NCI-H524 treated with DMSO at 0.1 percent for 48 hours (cell line): ENCODE measurements at regions not wholly inside any gene's neighbourhood (a gene's known extent, or its start where the extent isn't known, plus 50 kb on each side); places are given as distances from the start of the nearest gene placed in this dataset.

Source experiments
- DNase-seq: peaks from one replicate; lab custom pipeline; 2025; lab: John Stamatoyannopoulos, UW

DNA sequence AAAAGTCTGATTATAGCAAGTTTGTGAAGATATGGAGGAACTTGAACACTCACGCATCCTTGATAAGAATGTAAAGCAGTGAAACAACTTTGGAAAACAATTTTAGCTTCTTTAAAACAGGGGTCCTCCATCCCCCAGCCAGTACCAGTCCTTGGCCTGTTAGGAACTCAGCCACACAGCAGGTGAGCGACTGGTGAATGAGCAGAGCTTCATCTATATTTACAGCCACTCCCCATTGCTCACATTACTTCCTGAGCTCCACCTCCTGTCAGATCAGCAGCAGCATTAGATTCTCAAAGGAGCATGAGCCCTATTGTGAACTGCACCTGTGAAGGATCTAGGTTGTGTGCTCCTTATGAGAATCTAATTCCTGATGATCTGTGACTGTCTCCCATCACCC lies 530.3 kb upstream of the PRKX start:
- no peak for DNase-seq

DNA sequence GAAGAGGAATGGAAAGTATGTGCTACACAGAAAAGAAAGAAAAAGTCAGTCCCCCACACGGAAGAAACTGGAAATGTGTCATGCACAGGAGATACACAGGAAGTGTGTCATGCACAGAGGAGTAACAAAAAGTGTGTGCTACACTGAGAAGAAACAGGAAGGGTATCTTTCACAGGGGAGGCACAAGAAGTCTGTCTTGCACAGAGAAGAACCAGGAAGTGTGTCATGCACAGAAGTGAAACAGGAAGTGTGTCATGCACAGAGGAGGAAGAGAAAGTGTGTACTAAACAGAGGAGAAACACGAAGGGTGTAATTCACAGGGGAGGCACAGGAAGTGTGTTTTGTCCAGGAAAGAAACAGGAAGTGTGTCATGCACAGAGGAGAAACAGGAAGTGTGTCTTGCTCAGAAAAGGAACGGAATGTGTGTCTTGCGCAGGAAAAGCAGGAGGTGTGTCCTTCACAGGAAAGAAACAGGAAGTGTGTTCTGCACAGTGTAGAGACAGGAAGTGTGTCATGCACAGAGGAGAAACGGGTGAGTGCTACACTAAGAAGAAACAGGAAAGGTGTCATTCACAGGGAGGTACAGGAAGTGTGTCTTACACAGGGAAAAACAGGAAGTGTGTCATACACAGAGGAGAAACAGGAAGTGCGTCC lies 527.2 kb upstream of the PRKX start:
- no peak for DNase-seq

DNA sequence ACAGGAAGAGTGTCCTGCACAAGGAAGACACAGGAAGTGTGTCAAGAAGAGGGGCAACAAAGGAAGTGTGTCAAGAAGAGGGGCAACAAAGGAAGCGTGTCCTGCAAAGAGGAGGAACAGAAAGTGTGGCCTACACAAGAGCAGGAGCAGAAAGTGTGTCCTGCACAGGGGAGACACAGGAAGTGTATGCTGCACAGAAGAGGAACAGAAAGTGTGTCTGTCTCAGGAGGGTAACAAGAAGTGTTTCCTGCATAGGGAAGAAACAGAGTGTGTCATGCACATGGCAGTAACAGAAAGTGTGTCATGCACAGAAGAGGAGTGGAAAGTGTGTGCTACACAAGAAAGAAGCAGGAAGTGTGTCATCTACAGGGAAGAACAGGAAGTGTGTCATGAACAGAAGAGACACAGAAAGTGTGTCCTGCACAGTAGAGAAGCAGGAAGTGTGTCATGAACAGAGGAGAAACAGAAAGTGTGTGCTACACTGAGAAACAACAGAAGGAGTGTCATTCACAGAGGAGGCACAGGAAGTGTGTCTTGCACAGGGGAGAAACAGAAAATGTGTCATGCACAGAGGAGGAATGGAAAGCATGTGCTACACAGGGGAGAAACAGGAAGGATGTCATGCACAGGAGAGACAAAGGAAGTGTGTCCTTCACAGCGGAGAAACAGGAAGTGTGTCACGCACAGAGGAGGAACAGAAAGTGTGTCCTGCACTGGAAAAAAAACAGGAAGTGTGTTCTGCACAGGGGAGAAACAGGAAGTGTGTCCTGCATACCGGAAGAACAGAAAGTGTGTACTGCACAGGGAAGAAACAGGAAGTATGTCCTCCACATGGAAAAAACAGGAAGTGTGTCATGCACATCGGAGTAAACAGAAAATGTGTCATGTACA lies 526.4 kb upstream of the PRKX start:
- DNase-seq: no peak

DNA sequence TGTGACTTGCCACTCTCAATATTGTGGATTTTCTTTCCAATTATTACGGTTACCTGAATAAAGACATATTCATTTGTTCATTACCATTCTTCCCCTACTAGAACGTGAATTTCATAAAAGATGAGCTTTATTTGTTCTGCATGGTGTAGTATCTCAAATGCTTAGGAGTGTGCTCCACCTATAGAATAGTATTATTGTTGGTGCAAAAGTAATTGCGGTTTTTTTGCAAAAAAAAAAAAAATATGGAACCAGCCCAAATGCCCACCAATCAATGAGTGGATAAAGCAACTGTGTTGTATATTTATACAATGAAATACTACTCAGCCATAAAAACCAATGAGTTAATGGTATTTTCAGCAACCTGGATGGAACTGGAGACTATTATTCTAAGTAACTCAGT lies 525.5 kb upstream of the PRKX start:
- DNase-seq: no peak

DNA sequence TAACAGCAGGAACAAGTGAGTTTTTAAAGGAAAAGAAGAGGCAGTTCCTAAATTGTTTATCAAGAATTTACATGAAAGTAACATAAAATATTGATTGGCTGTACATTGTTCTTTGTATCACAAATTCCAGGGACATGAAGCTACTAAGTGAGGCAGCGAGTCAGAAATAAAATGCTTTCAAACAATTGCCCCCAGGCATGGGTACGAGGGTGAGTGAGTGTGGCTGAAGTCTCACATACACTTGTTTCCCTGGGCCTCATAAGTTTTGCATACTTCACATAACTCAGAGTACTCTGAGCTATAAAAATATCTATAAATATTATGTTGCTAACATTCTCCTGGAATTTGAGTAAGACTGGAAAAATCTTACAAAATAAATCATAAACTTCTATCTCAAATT lies 511.6 kb upstream of the PRKX start:
- no peak for DNase-seq

DNA sequence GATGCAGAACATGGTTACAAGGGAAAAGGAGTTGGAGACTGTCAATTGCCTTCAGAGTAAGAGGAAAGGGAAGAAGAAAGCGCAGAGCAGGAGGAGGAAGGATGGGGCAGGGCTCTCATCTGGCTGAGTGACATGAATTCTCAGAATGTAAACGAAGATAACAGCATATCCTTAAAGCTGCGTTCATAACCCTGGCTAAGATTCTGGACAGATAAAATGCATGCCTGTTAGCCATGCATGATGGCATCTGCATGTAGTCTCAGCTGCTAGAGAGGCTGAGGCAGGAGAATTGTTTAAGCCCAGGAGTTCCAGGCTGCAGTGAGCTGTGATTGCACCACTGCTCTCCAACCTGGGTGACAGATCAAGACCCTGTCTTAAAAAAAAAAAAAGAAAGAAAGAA lies 493.5 kb upstream of the PRKX start:
- no peak for DNase-seq

DNA sequence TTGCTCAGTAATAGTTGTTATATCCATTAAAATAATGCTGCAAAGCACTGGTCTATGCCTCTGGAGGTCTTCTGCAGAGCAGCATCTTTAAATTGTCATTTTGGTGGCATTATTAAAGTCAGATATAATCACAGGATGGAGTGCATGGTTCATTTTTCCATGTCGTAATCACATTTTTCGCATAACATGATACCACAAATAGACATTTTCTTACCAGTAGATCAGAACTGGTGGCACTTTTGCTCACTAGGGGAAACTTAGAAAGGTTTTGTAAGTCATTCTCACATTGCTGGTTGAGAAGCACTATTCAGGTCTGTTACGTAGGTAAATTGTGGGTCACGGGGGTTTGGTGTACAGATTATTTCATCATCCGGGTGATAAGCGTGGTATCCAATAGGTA lies 484.5 kb upstream of the PRKX start:
- DNase-seq: no peak

DNA sequence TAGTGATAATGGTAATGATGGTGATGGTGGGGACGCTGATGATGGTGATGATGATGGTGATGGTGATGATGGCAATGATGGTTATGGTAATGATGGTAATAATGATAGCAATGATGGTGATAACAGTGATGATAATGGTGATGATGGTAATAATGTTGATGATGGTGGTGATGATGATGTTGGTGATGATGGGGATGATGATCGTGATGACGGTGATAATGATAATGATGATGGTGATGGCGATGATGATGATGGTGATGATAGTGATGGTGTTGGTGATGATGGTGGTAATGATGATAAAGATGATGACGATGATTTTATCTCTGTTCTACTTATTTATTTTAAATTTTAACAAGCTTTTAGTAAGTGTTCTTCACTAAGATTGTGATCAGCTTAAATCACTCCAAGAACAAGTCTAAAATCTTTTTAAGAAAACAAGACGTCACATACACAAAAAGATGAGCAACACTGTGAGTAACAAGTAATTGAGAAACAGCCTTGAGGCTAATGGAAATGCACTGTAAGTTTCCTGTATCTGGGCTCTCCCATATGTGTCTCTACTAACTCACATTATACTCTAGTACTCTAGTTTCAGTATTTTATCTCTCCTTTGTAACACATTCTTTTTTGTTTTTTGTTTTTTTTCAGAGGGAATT lies 480.2 kb upstream of the PRKX start:
- no peak for DNase-seq

DNA sequence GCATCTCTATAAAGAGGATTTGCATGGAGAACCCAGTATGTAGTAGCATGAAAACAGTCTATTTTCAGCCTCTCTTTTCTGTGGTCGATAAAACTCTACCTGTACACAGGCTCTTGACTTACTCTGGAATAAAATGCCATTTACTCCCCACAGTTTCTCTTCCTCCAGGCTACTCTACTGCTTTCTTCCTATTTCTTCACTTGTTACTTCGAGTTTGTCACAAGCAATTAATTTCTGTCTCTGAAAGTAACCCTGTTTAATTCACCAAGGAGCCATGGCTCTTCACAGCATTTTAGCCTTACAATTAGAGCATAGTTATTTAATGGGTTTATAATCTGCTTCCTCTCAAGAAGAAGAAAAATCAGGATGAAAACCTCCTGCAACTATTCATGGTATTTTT lies 472.9 kb upstream of the PRKX start:
- no peak for DNase-seq

DNA sequence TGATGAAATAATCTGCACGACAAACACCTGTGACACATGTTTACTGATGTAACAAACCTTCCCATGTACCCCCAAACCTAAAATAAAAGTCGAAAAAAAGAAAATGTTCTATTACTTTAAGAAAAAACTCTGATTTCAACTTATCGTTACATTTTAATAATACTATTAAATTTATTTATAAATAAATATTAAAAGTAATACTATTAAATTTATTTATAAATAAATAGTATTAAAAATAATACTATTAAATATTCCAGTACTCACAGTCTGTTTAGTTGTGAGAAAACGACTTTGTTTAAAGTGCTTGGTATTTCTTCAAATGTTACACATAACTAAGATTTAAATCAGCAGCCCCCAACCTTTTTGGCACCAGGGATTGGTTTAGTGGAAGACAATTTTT lies 471.6 kb upstream of the PRKX start:
- no peak for DNase-seq

DNA sequence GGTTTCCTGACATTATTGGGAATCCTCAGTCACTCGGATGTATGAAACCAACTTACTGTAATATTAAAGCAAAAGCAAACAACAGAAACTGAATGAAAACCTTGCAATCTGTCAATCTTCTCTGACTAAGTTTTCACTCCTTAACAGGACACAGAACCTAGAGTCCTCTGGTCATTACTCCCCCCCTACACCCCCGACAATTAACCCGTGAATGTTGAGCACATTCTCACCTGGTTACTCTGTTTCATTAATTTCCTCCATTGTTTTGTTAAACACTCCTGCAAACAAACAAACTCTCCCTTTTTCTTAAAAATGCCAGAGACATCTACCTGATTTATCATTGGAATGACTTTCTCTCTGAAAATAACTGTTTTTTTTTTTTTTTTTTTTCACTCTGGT lies 469.0 kb upstream of the PRKX start:
- no peak for DNase-seq

DNA sequence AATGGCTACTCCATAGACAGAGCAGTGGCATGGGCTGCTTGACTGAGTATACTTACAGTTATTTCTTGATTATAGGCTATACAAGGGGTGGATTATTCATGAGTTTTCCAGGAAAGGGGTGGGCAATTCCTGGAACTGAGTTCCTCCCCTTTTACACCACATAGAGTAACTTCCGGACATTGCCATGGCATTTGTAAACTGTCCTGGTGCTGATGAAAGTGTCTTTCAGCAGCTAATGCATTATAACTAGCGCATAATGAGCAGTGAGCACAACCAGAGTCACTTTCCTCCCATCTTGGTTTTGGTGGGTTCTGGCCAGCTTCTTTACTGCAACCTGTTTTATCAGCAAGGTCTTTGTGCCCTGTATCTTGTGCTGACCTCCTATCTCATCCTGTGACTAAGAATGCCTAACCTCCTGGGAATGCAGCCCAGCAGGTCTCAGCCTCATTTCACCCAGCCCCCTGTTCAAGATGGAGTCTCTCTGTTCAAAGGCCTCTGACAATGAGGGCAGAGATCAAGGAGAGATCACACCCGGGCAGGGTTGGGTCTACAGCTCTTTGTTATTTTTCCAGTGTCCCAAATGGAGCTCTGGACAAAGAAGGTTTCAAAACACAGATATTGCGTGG lies 468.4 kb upstream of the PRKX start:
- no peak for DNase-seq

DNA sequence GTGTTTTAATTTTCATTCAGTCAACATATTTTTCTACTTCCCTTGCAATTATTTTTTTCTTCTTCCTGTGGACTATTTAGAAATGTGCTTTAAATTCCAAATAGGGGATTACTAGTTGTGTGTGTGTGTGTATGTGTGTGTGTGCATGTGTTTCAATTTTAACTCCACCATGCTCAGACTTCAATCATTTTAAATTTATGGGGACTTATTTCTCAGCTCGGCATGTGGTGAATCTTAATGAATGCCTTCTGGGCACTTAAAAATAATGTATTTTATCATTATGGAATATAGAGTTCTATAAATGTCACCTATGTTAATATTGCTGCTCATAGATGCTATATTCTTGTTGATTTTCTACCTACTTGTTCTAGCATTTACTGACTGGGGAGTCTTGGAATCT lies 465.6 kb upstream of the PRKX start:
- no peak for DNase-seq

DNA sequence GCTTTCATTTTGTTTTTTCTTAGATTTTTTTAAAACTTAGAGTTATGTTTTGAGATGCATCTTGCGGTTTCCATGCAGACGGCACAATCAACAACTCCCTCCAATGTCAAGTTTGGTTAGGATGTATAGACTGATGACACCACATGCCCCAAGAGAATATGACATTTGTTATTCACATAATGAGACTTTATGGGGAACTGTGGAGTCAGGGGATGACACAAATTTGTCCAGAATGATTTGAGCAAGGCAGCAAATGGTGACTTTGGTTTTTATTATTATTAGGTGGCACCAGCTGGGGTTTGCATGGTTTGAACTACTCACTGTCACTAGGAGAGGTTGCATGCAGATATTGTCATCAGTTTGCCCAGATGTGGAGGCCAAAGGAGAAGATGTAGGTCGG lies 461.8 kb upstream of the PRKX start:
- DNase-seq: no peak

DNA sequence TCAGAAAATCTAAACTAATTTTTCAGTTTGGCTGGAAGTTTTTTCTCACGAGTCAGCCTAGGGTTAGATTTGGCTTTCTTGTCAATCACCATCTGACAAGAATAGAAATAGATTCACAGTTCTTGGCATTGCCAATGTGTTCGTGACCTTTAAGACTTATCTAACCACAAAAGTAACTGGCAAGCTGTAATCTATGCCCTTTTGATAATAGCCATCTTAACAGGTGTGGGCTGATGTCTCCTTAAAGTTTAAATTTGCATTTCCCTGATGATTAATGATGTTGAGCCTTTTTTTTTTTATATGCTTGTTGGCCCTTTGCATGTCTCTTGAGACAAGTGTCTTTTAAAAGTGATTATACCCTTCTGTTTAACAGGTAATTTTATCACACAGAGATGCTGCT lies 460.3 kb upstream of the PRKX start:
- DNase-seq: no peak

DNA sequence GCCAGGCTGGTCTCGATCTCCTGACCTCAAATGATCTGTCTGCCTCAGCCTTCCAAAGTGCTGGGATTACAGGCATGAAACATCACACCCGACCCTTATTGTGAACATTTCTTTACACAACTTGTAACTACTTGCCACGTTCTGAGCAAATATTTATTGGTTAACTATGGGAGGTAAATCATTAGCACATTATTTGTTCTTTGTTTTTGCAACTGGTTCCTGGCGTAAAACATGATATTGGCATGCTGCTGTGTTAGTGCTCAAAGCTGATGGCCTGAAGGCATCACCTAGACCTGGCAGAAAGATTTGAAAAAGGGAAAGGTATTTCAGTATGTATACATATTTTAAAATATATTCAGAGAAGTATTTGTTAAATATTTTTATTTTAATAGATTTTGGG lies 438.3 kb upstream of the PRKX start:
- DNase-seq: no peak

DNA sequence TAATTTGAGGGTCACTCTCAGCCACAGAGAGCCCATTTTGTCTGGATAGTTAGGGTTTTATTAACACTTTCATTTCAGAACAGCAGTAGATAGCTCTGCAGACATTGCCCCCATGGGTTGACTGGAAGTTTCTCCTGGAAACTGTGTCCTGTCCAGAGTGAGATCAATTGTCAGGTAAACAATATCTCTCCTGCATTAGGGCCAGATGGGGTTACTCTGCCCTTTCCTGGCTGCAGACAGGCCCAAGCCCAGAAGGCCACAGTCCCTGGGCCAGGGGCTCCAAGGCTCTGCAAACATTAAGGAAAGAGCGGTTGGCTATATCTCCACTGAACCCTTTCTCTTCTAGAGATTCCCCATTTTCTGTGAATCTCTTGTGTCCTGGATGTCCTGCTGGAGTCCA lies 436.8 kb upstream of the PRKX start:
- no peak for DNase-seq

DNA sequence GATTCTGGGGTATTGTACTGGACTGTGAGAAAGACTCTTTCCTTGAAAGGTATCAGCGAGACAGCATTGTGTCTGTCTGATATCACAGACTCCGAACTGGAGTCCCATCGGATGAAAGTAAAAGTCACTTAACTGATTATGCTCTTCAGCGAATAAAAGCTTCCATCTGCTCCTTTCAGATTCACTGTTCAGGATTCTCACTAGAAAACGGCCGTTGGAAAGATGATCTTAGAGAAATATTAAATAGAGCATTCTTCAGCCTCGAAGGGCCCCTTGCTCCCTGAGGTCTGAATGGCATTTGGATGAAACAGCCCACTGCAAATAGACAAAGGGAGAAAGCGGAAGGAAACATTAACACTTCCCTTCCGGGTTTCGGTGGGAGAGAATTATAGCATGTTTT lies 416.2 kb upstream of the PRKX start:
- DNase-seq: no peak

DNA sequence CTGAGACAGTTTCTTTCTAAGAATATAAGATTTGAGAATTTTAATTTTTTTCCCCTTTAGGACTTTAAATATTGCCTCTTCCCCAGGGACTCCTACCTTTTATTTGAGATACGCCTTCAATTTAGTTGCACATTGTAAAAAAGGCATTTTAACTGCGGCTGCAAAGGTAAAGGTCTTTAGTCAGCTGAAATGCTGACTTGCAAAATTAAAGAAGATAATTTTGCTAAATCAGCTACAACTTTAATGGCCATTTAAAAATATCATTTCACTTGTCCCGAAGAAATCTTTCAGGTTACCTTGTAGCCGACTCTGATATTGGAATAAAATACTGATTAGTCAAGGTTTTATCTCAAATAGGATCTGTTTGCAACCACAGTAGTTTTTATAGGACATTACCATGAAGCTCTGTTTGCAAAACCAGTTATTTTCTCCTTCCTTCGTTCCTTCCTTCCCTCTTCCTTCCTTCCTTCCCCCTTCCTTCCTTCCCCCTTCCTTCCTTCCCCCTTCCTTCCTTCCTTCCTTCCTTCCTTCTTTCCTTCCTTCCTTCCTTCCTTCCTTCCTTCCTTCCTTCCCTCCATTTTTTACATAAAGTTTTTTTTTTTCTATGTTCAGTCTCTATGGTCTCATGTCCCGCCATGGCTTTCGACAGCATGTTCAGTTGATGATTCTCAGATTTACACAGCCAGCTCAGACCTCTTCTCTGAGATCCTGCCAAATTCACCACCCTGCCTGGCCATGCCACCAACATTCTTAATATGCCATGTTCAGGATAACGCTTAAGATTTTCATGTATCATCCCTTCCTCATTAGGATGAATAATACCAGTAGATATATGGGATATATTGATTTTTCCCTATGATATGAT lies 405.4 kb upstream of the PRKX start:
- no peak for DNase-seq

DNA sequence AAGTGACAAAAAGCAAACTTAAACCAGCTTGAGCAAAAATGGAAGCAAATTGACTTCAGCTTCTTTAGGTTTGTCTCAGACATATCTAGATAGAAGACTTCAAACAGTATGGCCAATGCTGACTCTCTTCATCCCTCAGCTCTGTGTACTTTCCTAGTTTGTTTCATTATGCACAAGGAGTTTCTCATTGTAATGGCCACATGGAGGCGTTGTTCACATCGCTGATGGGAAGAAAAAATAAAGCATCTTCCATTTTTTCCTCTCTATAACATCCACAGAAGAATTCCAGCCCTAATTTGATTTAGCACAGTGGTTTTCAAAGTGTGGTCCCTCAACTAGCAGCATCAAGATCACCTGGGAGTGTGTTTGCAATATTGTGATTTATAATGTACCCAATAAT lies 397.5 kb upstream of the PRKX start:
- no peak for DNase-seq

DNA sequence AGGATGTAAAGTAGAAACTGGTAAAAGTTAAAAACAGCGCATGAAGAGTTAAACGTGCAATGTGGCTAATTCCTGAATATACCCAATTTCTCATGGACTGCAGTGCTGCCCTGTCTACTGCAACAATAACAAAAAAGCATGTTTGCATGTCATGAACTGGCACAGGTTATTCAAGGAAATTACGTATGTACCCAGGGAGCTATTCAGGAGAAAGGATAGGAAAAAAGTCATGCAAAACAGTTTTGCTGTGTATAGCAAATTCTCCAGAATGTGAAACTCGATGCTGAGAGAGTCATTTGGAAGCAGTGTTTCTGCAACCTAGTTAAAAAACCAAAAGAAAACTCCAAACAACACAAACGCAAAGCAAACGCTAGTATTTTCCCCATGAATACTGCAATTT lies 381.5 kb upstream of the PRKX start:
- DNase-seq: no peak
